Activated CD8-positive, alpha-beta memory T cell treated with anti-CD3 and anti-CD28 coated beads, Interleukin-2, amount 10 ng/mL, durations not matched to agents 7 days and 5 days (primary cell): ENCODE measurements at regions not wholly inside any gene's neighbourhood (a gene's known extent, or its start where the extent isn't known, plus 50 kb on each side); places are given as distances from the start of the nearest gene placed in this dataset.

ENCODE experiments used
- ATAC-seq: fragments of 150-1000 bp; cut with Tn5 transposase; one replicate; pipeline ENCODE4 v1.10.0; 2021; ENCODE audit warnings: moderate library complexity
- CTCF ChIA-PET: fragments of 350-600 bp; sonication (Branson Sonifier 250); formaldehyde crosslinking; loops from one replicate; lab custom pipeline; 2021; ENCODE audit warnings: antibody characterized with exemption; lab: Charles Lee
- DNase-seq: peaks from one replicate; pipeline ENCODE4 v3.0.0-alpha.2; 2020
- H3K27ac Mint-ChIP-seq: one replicate; pipeline ENCODE4 v1.8.0; 2021; ENCODE audit warnings: mild to moderate bottlenecking, mixed read lengths
- H3K27me3 Mint-ChIP-seq: one replicate; pipeline ENCODE4 v1.8.0; 2021; ENCODE audit warnings: mixed read lengths
- H3K36me3 Mint-ChIP-seq: one replicate; pipeline ENCODE4 v1.8.0; 2021; ENCODE audit warnings: mild to moderate bottlenecking, mixed read lengths
- H3K4me1 Mint-ChIP-seq: one replicate; pipeline ENCODE4 v1.8.0; 2021; ENCODE audit warnings: mixed read lengths
- H3K4me3 Mint-ChIP-seq: one replicate; pipeline ENCODE4 v1.8.0; 2021; ENCODE audit warnings: mild to moderate bottlenecking, moderate library complexity, mixed read lengths
- H3K9me3 Mint-ChIP-seq: one replicate; pipeline ENCODE4 v1.8.0; 2022; ENCODE audit warnings: low read depth, mixed read lengths

- CTCF ChIA-PET, result no interaction called here
- no peak overlapping the region for H3K4me3 Mint-ChIP-seq
- no peak for DNase-seq
- H3K27me3 Mint-ChIP-seq, result peaks cover 4% of the 10 kb centered on the region
- H3K27ac Mint-ChIP-seq, result no peak overlapping the region
- no peak for ATAC-seq
- no peaks in the 10 kb centered on the region for H3K9me3 Mint-ChIP-seq
- no peaks in the 10 kb centered on the region for H3K36me3 Mint-ChIP-seq
- H3K4me1 Mint-ChIP-seq, result peaks cover 8% of the 10 kb centered on the region
Observed at GRCh38 chr12:90520002-90520734, 434.8 kb downstream of the CCER1 start.

GRCh38 chr12:90519285-90519684, 435.7 kb downstream of the CCER1 start:
- Mint-ChIP-seq H3K4me3 (no peak overlapping the region), H3K27ac (no peak overlapping the region), H3K27me3 (peaks cover 4% of the 10 kb centered on the region), H3K9me3 (no peaks in the 10 kb centered on the region), H3K4me1 (peaks cover 9% of the 10 kb centered on the region), H3K36me3 (no peaks in the 10 kb centered on the region)
- CTCF ChIA-PET, result no interaction called here
- no peak for ATAC-seq
- DNase-seq, result no peak

GRCh38 chr12:90515199-90516175, 439.5 kb downstream of the CCER1 start:
- peak overlapping the region; percentile 19 for H3K4me3 Mint-ChIP-seq
- CTCF ChIA-PET, result no interaction called here
- ATAC-seq, result no peak
- H3K4me1 Mint-ChIP-seq, result peaks cover 9% of the 10 kb centered on the region
- no peak for DNase-seq
- peaks cover 10% of the 10 kb centered on the region for H3K27me3 Mint-ChIP-seq
- no peaks in the 10 kb centered on the region for H3K9me3 Mint-ChIP-seq
- H3K27ac Mint-ChIP-seq, result peak overlapping the region; percentile 58
- no peaks in the 10 kb centered on the region for H3K36me3 Mint-ChIP-seq

GRCh38 chr12:90514325-90514724, 440.7 kb downstream of the CCER1 start:
- CTCF ChIA-PET, result no interaction called here
- no peak for ATAC-seq
- no peaks in the 10 kb centered on the region for H3K36me3 Mint-ChIP-seq

GRCh38 chr12:90512518-90512917, 442.5 kb downstream of the CCER1 start:
- H3K36me3 Mint-ChIP-seq, result no peaks in the 10 kb centered on the region
- H3K27me3 Mint-ChIP-seq, result peaks cover 5% of the 10 kb centered on the region

More at GRCh38 chr12:90514325-90514724, 440.7 kb downstream of the CCER1 start:
- H3K9me3 Mint-ChIP-seq, result no peaks in the 10 kb centered on the region
- peaks cover 9% of the 10 kb centered on the region for H3K4me1 Mint-ChIP-seq
- no peak overlapping the region for H3K4me3 Mint-ChIP-seq
- peaks cover 5% of the 10 kb centered on the region for H3K27me3 Mint-ChIP-seq
- H3K27ac Mint-ChIP-seq, result no peak overlapping the region
- DNase-seq, result no peak

GRCh38 chr12:90510948-90511347, 444.0 kb downstream of the CCER1 start:
- H3K36me3 Mint-ChIP-seq, result no peaks in the 10 kb centered on the region
- no peak for ATAC-seq
- H3K27ac Mint-ChIP-seq, result no peak overlapping the region

More at GRCh38 chr12:90512518-90512917, 442.5 kb downstream of the CCER1 start:
- H3K9me3 Mint-ChIP-seq, result no peaks in the 10 kb centered on the region
- ATAC-seq (no peak), DNase-seq (no peak)
- H3K4me1 Mint-ChIP-seq, result peaks cover 9% of the 10 kb centered on the region
- CTCF ChIA-PET, result no interaction called here
- no peak overlapping the region for H3K27ac Mint-ChIP-seq
- H3K4me3 Mint-ChIP-seq, result no peak overlapping the region

GRCh38 chr12:90504806-90505205, 450.2 kb downstream of the CCER1 start:
- Mint-ChIP-seq H3K27ac (no peak overlapping the region), H3K4me3 (no peak overlapping the region), H3K4me1 (no peaks in the 10 kb centered on the region), H3K9me3 (no peaks in the 10 kb centered on the region), H3K27me3 (no peaks in the 10 kb centered on the region), H3K36me3 (no peaks in the 10 kb centered on the region)
- DNase-seq, result no peak
- ATAC-seq, result no peak
- CTCF ChIA-PET, result no interaction called here

More at GRCh38 chr12:90510948-90511347, 444.0 kb downstream of the CCER1 start:
- CTCF ChIA-PET, result interaction anchor here (0.6 kb wide), 1 partner anchor 8 kb away, joined by 3 read pairs; no protein-coding TSS in a partner anchor
- Mint-ChIP-seq H3K27me3 (peaks cover 5% of the 10 kb centered on the region), H3K4me3 (no peak overlapping the region), H3K4me1 (peaks cover 7% of the 10 kb centered on the region), H3K9me3 (no peaks in the 10 kb centered on the region)
- DNase-seq, result no peak

GRCh38 chr12:90502070-90502469, 452.9 kb downstream of the CCER1 start:
- Mint-ChIP-seq H3K4me1 (no peaks in the 10 kb centered on the region), H3K4me3 (no peak overlapping the region), H3K36me3 (no peaks in the 10 kb centered on the region), H3K27ac (no peak overlapping the region), H3K27me3 (no peaks in the 10 kb centered on the region), H3K9me3 (no peaks in the 10 kb centered on the region)
- DNase-seq (no peak), ATAC-seq (no peak)
- CTCF ChIA-PET, result no interaction called here

GRCh38 chr12:90501412-90501811, 453.6 kb downstream of the CCER1 start:
- H3K27me3 Mint-ChIP-seq, result no peaks in the 10 kb centered on the region
- no peak overlapping the region for H3K27ac Mint-ChIP-seq
- no peak overlapping the region for H3K4me3 Mint-ChIP-seq
- CTCF ChIA-PET, result no interaction called here
- DNase-seq (no peak), ATAC-seq (no peak)
- no peaks in the 10 kb centered on the region for H3K4me1 Mint-ChIP-seq
- no peaks in the 10 kb centered on the region for H3K36me3 Mint-ChIP-seq
- H3K9me3 Mint-ChIP-seq, result no peaks in the 10 kb centered on the region

- Mint-ChIP-seq H3K27me3 (no peaks in the 10 kb centered on the region), H3K9me3 (no peaks in the 10 kb centered on the region), H3K27ac (no peak overlapping the region), H3K4me3 (no peak overlapping the region), H3K36me3 (no peaks in the 10 kb centered on the region), H3K4me1 (no peaks in the 10 kb centered on the region)
- no peak for ATAC-seq
- CTCF ChIA-PET, result no interaction called here
- DNase-seq, result no peak
Observed at GRCh38 chr12:90499795-90500194, 455.2 kb downstream of the CCER1 start.

GRCh38 chr12:90497923-90498545, 456.9 kb downstream of the CCER1 start:
- Mint-ChIP-seq H3K4me1 (no peaks in the 10 kb centered on the region), H3K27ac (no peak overlapping the region), H3K4me3 (no peak overlapping the region), H3K27me3 (no peaks in the 10 kb centered on the region), H3K36me3 (no peaks in the 10 kb centered on the region), H3K9me3 (no peaks in the 10 kb centered on the region)
- CTCF ChIA-PET, result no interaction called here
- ATAC-seq (no peak), DNase-seq (no peak)

GRCh38 chr12:90490355-90490754, 464.6 kb downstream of the CCER1 start:
- ATAC-seq (no peak), DNase-seq (no peak)
- Mint-ChIP-seq H3K27ac (no peak overlapping the region), H3K27me3 (no peaks in the 10 kb centered on the region), H3K4me1 (no peaks in the 10 kb centered on the region), H3K4me3 (no peak overlapping the region), H3K9me3 (peaks cover 2% of the 10 kb centered on the region), H3K36me3 (no peaks in the 10 kb centered on the region)
- CTCF ChIA-PET, result no interaction called here

- ATAC-seq, result no peak
Observed at GRCh38 chr12:90489141-90489540, 465.8 kb downstream of the CCER1 start.

More at GRCh38 chr12:90489141-90489540, 465.8 kb downstream of the CCER1 start:
- Mint-ChIP-seq H3K9me3 (peaks cover 2% of the 10 kb centered on the region), H3K4me1 (no peaks in the 10 kb centered on the region), H3K27me3 (no peaks in the 10 kb centered on the region), H3K27ac (no peak overlapping the region), H3K4me3 (no peak overlapping the region), H3K36me3 (no peaks in the 10 kb centered on the region)
- CTCF ChIA-PET, result no interaction called here
- DNase-seq, result no peak
